Heart left ventricle (tissue), 16 donors: ENCODE measurements at regions not wholly inside any gene's neighbourhood (a gene's known extent, or its start where the extent isn't known, plus 50 kb on each side); places are given as distances from the start of the nearest gene placed in this dataset.

Source experiments
- ATAC-seq, 4 donors: fragments of 200-7000 bp; cut with Tn5 transposase; one replicate each; pipeline ENCODE4 v1.9.1; 2020 to 2022; ENCODE audit warnings: moderate library complexity in 4 of 4, mild to moderate bottlenecking in 3 of 4, moderate number of reproducible peaks in 1 of 4
- DNase-seq, 5 donors: peaks; one replicate each; pipeline ENCODE4 v3.0.0-alpha.2; 2020
- H3K27ac ChIP-seq, 12 donors: fragments of 200-600 bp; sonication (generic) in 4 of 12; one replicate each; pipeline versions ENCODE4 v1.5.0 to v1.8.0; 2016 to 2022; ENCODE audit warnings: mild to moderate bottlenecking in 2 of 12
- H3K27me3 ChIP-seq, 9 donors: fragments of 200-600 bp; sonication (generic) in 2 of 9; one replicate each; pipeline versions ENCODE4 v1.5.1 to v1.8.0; 2016 to 2022; ENCODE audit warnings: mild to moderate bottlenecking in 3 of 9
- H3K36me3 ChIP-seq, 9 donors: fragments of 200-600 bp; sonication (generic) in 2 of 9; one replicate each; pipeline versions ENCODE4 v1.5.0 to v1.8.0; 2018 to 2022; ENCODE audit warnings: mild to moderate bottlenecking in 2 of 9
- H3K4me1 ChIP-seq, 12 donors: fragments of 200-600 bp; sonication (generic) in 4 of 12; one replicate each; pipeline versions ENCODE4 v1.5.0 to v1.8.0; 2016 to 2022; ENCODE audit warnings: mild to moderate bottlenecking in 3 of 12
- H3K4me3 ChIP-seq, 12 donors: fragments of 200-600 bp; sonication (generic) in 4 of 12; one replicate each; pipeline versions ENCODE4 v1.5.0 to v1.8.0; 2017 to 2022; ENCODE audit warnings: mild to moderate bottlenecking in 9 of 12, moderate library complexity in 4 of 12
- H3K9me3 ChIP-seq, 12 donors: fragments of 200-600 bp; sonication (generic) in 4 of 12; one replicate each; pipeline versions ENCODE4 v1.5.0 to v1.8.0; 2016 to 2022; ENCODE audit warnings: mild to moderate bottlenecking in 1 of 12
- CTCF ChIP-seq, 12 donors: fragments of 200-600 bp; sonication (generic) in 4 of 12; IDR thresholded peaks; one replicate each; pipeline versions ENCODE4 v1.5.0 to v1.8.0; 2018 to 2022; ENCODE audit warnings: antibody characterized with exemption in 12 of 12, mild to moderate bottlenecking in 5 of 12
- POLR2A ChIP-seq, 2 donors: fragments of 450-650 bp; IDR thresholded peaks; one replicate each; pipeline ENCODE4 v1.6.1; 2017; ENCODE audit warnings: antibody characterized with exemption in 2 of 2, mild to moderate bottlenecking in 2 of 2, moderate library complexity in 2 of 2
- WGBS, 4 donors: extraction: QIAGEN DNeasy Blood & Tissue Kit in 2 of 4; methylation state at CpG; one replicate each; pipeline versions ENCODE4 v1.1.5 to v1.1.7; 2013 to 2018; 5-methylcytosine and 5-hydroxymethylcytosine counted together
- intact Hi-C, 10 donors: fragments of 100-400 bp; cut with DNase I; formaldehyde crosslinking; loops; one replicate each; pipeline versions ENCODE4 v1.11.1 to v1.14.2; 2022
- donor health status: ischemic (EF 13 %, LVEDD 7.1; RV severe dilation, severe dysfunction).
- donor health status: healthy with polysubstance abuse.
- donor health status: DM: no; HTN: yes; CAD: no.
- donor health status: DM: no; HTN: no; CAD: no.
- donor health status: ischemic (EF 25% LVEDD 6.9; RV normal size, moderate dysfunction).
- donor health status: ischemic (EF 25% LVEDD 5.7; RV mildly dilated, moderate dysfunction).
- donor health status: healthy.
- donor health status: DM: yes; HTN: yes; CAD: no.
- donor health status: ischemic (EF 35%, LVEDD 5.7; RV mildly dilated, moderate dysfunction).
- donor health status: nonischemic (EF 11% LVEDD 7.7; RV severe dilation, severe dysfunction).
- donor health status: DM: yes; HTN: yes; CAD: no.
- donor health status: PGD.
- donor health status: ischemic (EF 29% LVEDD 5.4; RV normal size, mild dysfunction).
- donor health status: nonischemic (EF 23%, LVEDD 6.1; RV moderate dilation, normal function).

DNA sequence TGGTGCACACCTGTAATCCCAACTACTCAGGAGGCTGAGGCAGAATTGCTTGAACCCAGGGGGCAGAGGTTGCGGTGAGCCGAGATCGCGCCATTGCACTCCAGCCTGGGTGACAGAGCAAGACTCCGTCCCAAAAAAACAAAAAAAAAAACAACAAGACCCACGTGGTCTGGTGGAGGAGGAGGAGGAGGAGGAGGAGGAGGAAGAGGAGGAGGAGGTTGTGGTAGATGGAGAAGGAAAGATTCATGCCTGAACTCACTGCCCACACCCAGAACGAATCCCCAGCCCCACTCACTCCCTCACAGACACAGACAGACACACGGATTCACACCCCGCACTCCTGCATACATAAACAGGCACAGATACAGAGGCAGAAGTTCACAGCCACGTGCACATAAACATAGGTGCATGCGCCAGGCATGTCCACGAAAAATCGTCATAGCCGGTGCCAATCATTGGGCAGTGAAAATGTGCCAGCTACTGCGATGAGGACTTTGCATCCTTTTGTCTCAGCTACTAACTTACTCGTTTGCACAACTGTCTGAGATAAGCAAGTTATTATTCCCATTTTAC lies 138.5 kb downstream of the WSCD1 start:
- DNase-seq (no peak), ATAC-seq (no peak)
- no peaks in the 10 kb centered on the region for H3K36me3 ChIP-seq
- H3K27me3 ChIP-seq, result peaks cover 0 to 7% (median 0%) of the 10 kb centered on the region in 9 donors
- intact Hi-C loops, result no loop called here
- no peak overlapping the region for H3K27ac ChIP-seq
- TF ChIP-seq CTCF (IDR thresholded peaks at IDR 0.05), result no peak
- TF ChIP-seq POLR2A (IDR thresholded peaks at IDR 0.05), result no peak
- 77 to 81% (median 79%) methylated on average over 16 of the region's 16 CpGs for WGBS, 4 donors
- no peak overlapping the region for H3K4me3 ChIP-seq
- no peaks in the 10 kb centered on the region for H3K9me3 ChIP-seq
- no peaks in the 10 kb centered on the region for H3K4me1 ChIP-seq

GRCh38 chr17:6205525-6205924 lies 135.3 kb downstream of the WSCD1 start:
- TF ChIP-seq CTCF (IDR thresholded peaks at IDR 0.05) (no peak), POLR2A (IDR thresholded peaks at IDR 0.05) (no peak)
- DNase-seq (no peak), ATAC-seq (no peak)
- H3K27ac ChIP-seq, result no peak overlapping the region
- peaks cover 0 to 3% (median 0%) of the 10 kb centered on the region in 9 donors for H3K27me3 ChIP-seq
- intact Hi-C loops, result no loop called here
- H3K4me3 ChIP-seq, result no peak overlapping the region
- WGBS, 4 donors, result 89 to 92% (median 90%) methylated on average over 6 of the region's 6 CpGs
- H3K4me1 ChIP-seq, result no peaks in the 10 kb centered on the region
- H3K36me3 ChIP-seq, result no peaks in the 10 kb centered on the region
- no peaks in the 10 kb centered on the region for H3K9me3 ChIP-seq

DNA sequence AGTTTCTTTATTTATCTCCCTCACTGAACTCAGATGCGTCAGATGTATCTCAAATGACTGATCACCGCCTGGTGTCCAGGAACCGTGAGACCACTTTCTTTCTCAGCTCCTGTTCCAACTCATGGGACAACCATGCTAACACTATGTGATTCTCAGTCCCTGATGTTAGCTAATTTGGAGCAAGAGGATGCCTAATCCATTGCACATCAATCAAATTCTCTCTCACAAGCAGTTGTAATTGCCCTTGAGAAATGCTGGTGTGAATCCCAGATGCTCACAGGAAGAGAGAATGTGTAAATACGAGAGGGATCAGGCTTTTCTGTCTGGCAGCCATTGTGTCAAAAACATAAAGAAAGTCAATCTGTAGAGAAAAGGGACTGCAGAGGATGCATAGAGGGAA lies 134.9 kb downstream of the WSCD1 start:
- ATAC-seq (no peak), DNase-seq (no peak)
- Histone ChIP-seq H3K27ac (no peak overlapping the region), H3K27me3 (peaks cover 0 to 3% (median 0%) of the 10 kb centered on the region in 9 donors), H3K4me1 (no peaks in the 10 kb centered on the region), H3K36me3 (no peaks in the 10 kb centered on the region), H3K9me3 (no peaks in the 10 kb centered on the region), H3K4me3 (no peak overlapping the region)
- intact Hi-C loops, result no loop called here
- TF ChIP-seq POLR2A (IDR thresholded peaks at IDR 0.05), result no peak
- TF ChIP-seq CTCF (IDR thresholded peaks at IDR 0.05), result no peak
- 52 to 63% (median 59%) methylated on average over 4 of the region's 4 CpGs for WGBS, 4 donors

DNA sequence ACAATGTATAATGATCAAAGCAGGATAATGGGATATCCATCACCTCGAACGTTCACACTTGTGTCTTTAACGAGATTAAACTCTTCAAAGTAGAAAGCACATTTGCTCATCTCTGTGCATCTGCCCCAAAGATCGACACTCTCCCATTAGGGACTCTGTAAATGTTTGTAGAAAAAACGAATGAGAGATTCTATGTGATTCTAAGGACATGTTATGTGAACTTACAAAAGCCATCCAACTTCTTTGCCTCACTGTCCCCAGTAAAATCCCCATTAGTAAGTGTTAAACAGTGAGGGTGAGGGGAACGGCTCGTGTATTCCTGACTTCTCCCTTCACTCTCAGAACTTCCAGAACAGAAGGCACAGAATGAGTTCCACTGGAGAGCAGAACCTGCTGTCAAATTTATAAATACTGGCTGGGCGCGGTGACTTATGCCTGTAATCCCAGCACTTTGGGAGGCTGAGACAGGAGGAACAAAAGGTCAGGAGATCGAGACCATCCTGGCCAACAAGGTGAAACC lies 134.1 kb downstream of the WSCD1 start:
- Histone ChIP-seq H3K36me3 (no peaks in the 10 kb centered on the region), H3K27me3 (peaks cover 0 to 3% (median 0%) of the 10 kb centered on the region in 9 donors), H3K4me1 (no peaks in the 10 kb centered on the region), H3K27ac (no peak overlapping the region), H3K4me3 (no peak overlapping the region), H3K9me3 (no peaks in the 10 kb centered on the region)
- intact Hi-C loops, result no loop called here
- TF ChIP-seq POLR2A (IDR thresholded peaks at IDR 0.05) (no peak), CTCF (IDR thresholded peaks at IDR 0.05) (no peak)
- 69 to 79% (median 74%) methylated on average over 10 of the region's 10 CpGs for WGBS, 4 donors
- DNase-seq (no peak), ATAC-seq (no peak)
